HCT116 (cell line): ENCODE measurements at regions not wholly inside any gene's neighbourhood (a gene's known extent, or its start where the extent isn't known, plus 50 kb on each side); places are given as distances from the start of the nearest gene placed in this dataset.

ENCODE experiments used
- ATAC-seq: fragments of 200-7000 bp; cut with Tn5 transposase; 2 replicates; pipeline ENCODE4 v1.9.1; 2020; ENCODE audit warnings: mild to moderate bottlenecking, moderate library complexity
- BruUV-seq: library from RNA; stranded (reverse); fragments of 400-500 nt; replicated peaks from 2 replicates; lab custom pipeline; 2021; lab: Mats Ljungman, UMichigan
- CTCF ChIA-PET: fragments of 300-600 bp; sonication (Branson Sonifier 250); formaldehyde crosslinking; loops from one replicate; lab custom pipeline; 2021; ENCODE audit warnings: antibody characterized with exemption; lab: Charles Lee
- POLR2A ChIA-PET: fragments of 300-600, 350-600 bp; sonication (Branson Sonifier 250); formaldehyde crosslinking; loops from one replicate; lab custom pipeline; 2021; ENCODE audit warnings: antibody characterized with exemption; lab: Charles Lee
- RAD21 ChIA-PET, 2 experiments: fragments of 300-600 bp; sonication (Branson Sonifier 250); formaldehyde crosslinking; loops; one replicate each; lab custom pipeline; 2023; ENCODE audit warnings: low total read pairs in 2 of 2; ENCODE audit not compliant: uncharacterized antibody in 2 of 2, unreplicated experiment in 2 of 2, low non-redundant PET in 1 of 2; lab: Charles Lee
- DNase-seq: peaks from one replicate; pipeline ENCODE4 v3.0.0-alpha.2; 2010; ENCODE audit warnings: low read depth, low spot score
- H2AFZ ChIP-seq: fragments of 200-600 bp; shearing (Covaris generic), sonication (generic); 2 replicates; pipeline ENCODE4 v1.6.1; 2017; ENCODE audit warnings: low read depth, mixed run types, mixed read lengths, antibody characterized with exemption, low read length; ENCODE audit not compliant: poor library complexity, severe bottlenecking
- H3K27ac ChIP-seq: 2 replicates; pipeline ENCODE4 v1.5.1; 2012; ENCODE audit warnings: low read depth, low read length
- H3K27me3 ChIP-seq: fragments of 200-600 bp; sonication (generic); 2 replicates; pipeline ENCODE4 v1.6.1; 2016; ENCODE audit warnings: mixed run types, low read length, mixed read lengths; ENCODE audit not compliant: insufficient read depth
- H3K36me3 ChIP-seq, 2 experiments: fragments of 200-500 bp in 1 of 2; fragments of 200-600 bp in 1 of 2; sonication (Bioruptor generic) in 1 of 2; sonication (generic) in 1 of 2; 2 replicates each; pipeline versions ENCODE4 v1.5.1 to v1.6.1; 2014 to 2016; ENCODE audit warnings: low read length in 2 of 2, inconsistent platforms in 1 of 2, mixed read lengths in 1 of 2, mixed run types in 1 of 2; ENCODE audit not compliant: insufficient read depth in 2 of 2, control insufficient read depth in 1 of 2
- H3K4me1 ChIP-seq, 2 experiments: fragments of 200-600 bp in 1 of 2; sonication (generic) in 1 of 2; 2 replicates each; pipeline versions ENCODE4 v1.5.1 to v1.6.1; 2012 to 2017; ENCODE audit warnings: low read length in 2 of 2, inconsistent platforms in 1 of 2, mild to moderate bottlenecking in 1 of 2, mixed read lengths in 1 of 2, mixed run types in 1 of 2, moderate library complexity in 1 of 2; ENCODE audit not compliant: insufficient read depth in 2 of 2, control insufficient read depth in 1 of 2
- H3K4me2 ChIP-seq: fragments of 200-600 bp; sonication (generic); 2 replicates; pipeline ENCODE4 v1.6.1; 2017; ENCODE audit warnings: mixed run types, low read length, mixed read lengths
- H3K4me3 ChIP-seq, 2 experiments: fragments of 200-600 bp in 1 of 2; sonication (generic) in 1 of 2; replicated peaks in 1 of 2; 2 replicates each; pipeline ENCODE4 v1.5.1; 2011 to 2016; ENCODE audit warnings: low read length in 2 of 2, control low read depth in 1 of 2, low read depth in 1 of 2, mild to moderate bottlenecking in 1 of 2, mixed read lengths in 1 of 2, mixed run types in 1 of 2
- H3K79me2 ChIP-seq: fragments of 200-600 bp; sonication (generic); 2 replicates; pipeline ENCODE4 v1.6.1; 2017; ENCODE audit warnings: mild to moderate bottlenecking, mixed run types, low read length, moderate library complexity, mixed read lengths; ENCODE audit not compliant: insufficient read depth
- H3K9ac ChIP-seq: fragments of 200-600 bp; sonication (generic); 2 replicates; pipeline ENCODE4 v1.6.1; 2016; ENCODE audit warnings: low read length, mixed read lengths
- H3K9me2 ChIP-seq: fragments of 200-600 bp; sonication (generic), shearing (Covaris generic); 2 replicates; pipeline ENCODE4 v1.6.1; 2017; ENCODE audit warnings: mixed run types, mild to moderate bottlenecking, moderate library complexity; ENCODE audit not compliant: insufficient read depth
- H3K9me3 ChIP-seq, 2 experiments: fragments of 200-500 bp in 1 of 2; fragments of 200-600 bp in 1 of 2; sonication (Bioruptor generic) in 1 of 2; sonication (generic) in 1 of 2; 2 replicates each; pipeline ENCODE4 v1.6.1; 2014 to 2017; ENCODE audit warnings: low read length in 2 of 2, mixed read lengths in 2 of 2, inconsistent platforms in 1 of 2, low read depth in 1 of 2, mild to moderate bottlenecking in 1 of 2, mixed run types in 1 of 2, moderate library complexity in 1 of 2; ENCODE audit not compliant: control insufficient read depth in 1 of 2, insufficient read depth in 1 of 2
- H4K20me1 ChIP-seq: fragments of 200-600 bp; sonication (generic), shearing (Covaris generic); 2 replicates; pipeline ENCODE4 v1.6.1; 2017; ENCODE audit warnings: mixed run types, mild to moderate bottlenecking, moderate library complexity; ENCODE audit not compliant: insufficient read depth
- CBX3 ChIP-seq: IDR thresholded peaks from 2 replicates; pipeline ENCODE4 v1.6.1; 2012; ENCODE audit warnings: low read depth
- CTCF ChIP-seq, 3 experiments: fragments of 200-600 bp in 1 of 3; sonication (generic) in 1 of 3; IDR thresholded peaks in 2 of 3; conservative IDR thresholded peaks in 1 of 3; 2 replicates each; pipeline ENCODE4 v1.5.1; 2012 to 2017; ENCODE audit warnings: low read depth in 2 of 3, low read length in 2 of 3, antibody characterized with exemption in 1 of 3, borderline replicate concordance in 1 of 3, control low read depth in 1 of 3, mild to moderate bottlenecking in 1 of 3, mixed read lengths in 1 of 3, mixed run types in 1 of 3, moderate library complexity in 1 of 3; ENCODE audit not compliant: insufficient read depth in 1 of 3
- EGR1 ChIP-seq: IDR thresholded peaks from 2 replicates; pipeline ENCODE4 v1.6.1; 2012; ENCODE audit warnings: low read depth
- EZH2 ChIP-seq: fragments of 200-600 bp; sonication (generic); IDR thresholded peaks from 2 replicates; pipeline ENCODE4 v1.6.1; 2017; ENCODE audit warnings: antibody characterized with exemption, mixed run types
- FOSL1 ChIP-seq: IDR thresholded peaks from 2 replicates; pipeline ENCODE4 v1.6.1; 2012; ENCODE audit warnings: low read depth
- JUND ChIP-seq: IDR thresholded peaks from 2 replicates; pipeline ENCODE4 v1.6.1; 2012
- MAX ChIP-seq: IDR thresholded peaks from 2 replicates; pipeline ENCODE4 v1.6.1; 2012
- POLR2A ChIP-seq: IDR thresholded peaks from 2 replicates; pipeline ENCODE4 v1.7.0; 2011; ENCODE audit warnings: borderline replicate concordance; ENCODE audit not compliant: insufficient read depth, insufficient read length; ENCODE audit errors: extremely low read depth
- POLR2AphosphoS5 ChIP-seq: IDR thresholded peaks from 2 replicates; pipeline ENCODE4 v1.6.1; 2011; ENCODE audit warnings: mild to moderate bottlenecking, low read depth, low read length, moderate library complexity
- REST ChIP-seq: IDR thresholded peaks from 2 replicates; pipeline ENCODE4 v1.6.1; 2012; ENCODE audit warnings: low read depth
- SP1 ChIP-seq: IDR thresholded peaks from 2 replicates; pipeline ENCODE4 v1.6.1; 2012; ENCODE audit warnings: low read depth
- SRF ChIP-seq: IDR thresholded peaks from 2 replicates; pipeline ENCODE4 v1.6.1; 2012; ENCODE audit warnings: low read depth
- TCF7L2 ChIP-seq: IDR thresholded peaks from 2 replicates; pipeline ENCODE4 v1.7.0; 2011; ENCODE audit warnings: borderline replicate concordance, inconsistent platforms; ENCODE audit not compliant: insufficient read depth, insufficient read length; ENCODE audit errors: extremely low read depth
- ZBTB33 ChIP-seq: IDR thresholded peaks from 2 replicates; pipeline ENCODE4 v1.6.1; 2011; ENCODE audit warnings: mild to moderate bottlenecking, low read length, moderate library complexity; ENCODE audit not compliant: insufficient replicate concordance; ENCODE audit errors: extremely low read depth
- intact Hi-C: fragments of 100-400 bp; cut with micrococcal nuclease; formaldehyde crosslinking; loops from 2 replicates; pipeline ENCODE4 v1.10.0; 2022

- ChIA-PET CTCF (no interaction called here), RAD21 (no interaction called here), POLR2A (no interaction called here)
- H2AFZ ChIP-seq = no peak overlapping the region
- no peaks in the 10 kb centered on the region for H4K20me1 ChIP-seq
- H3K9ac ChIP-seq = no peak overlapping the region
- H3K36me3 ChIP-seq = no peaks in the 10 kb centered on the region
- no peak overlapping the region for H3K4me2 ChIP-seq
- BruUV-seq = no TSS peak
- no peaks in the 10 kb centered on the region for H3K9me3 ChIP-seq
- no peaks in the 10 kb centered on the region for H3K27me3 ChIP-seq
- H3K9me2 ChIP-seq = no peaks in the 10 kb centered on the region
- no peaks in the 10 kb centered on the region for H3K79me2 ChIP-seq
- ATAC-seq (no peak), DNase-seq (no peak)
- no peak overlapping the region for H3K4me3 ChIP-seq
- intact Hi-C loops = no loop called here
- no peaks in the 10 kb centered on the region for H3K4me1 ChIP-seq
- no peak for TF ChIP-seq POLR2A
- TF ChIP-seq EGR1 = no peak
- TF ChIP-seq SRF = no peak
- H3K27ac ChIP-seq = no peak overlapping the region
Measured at GRCh38 chr3:30526031-30526430, 80.4 kb upstream of the TGFBR2 start.

GRCh38 chr3:30527186-30527585, 79.2 kb upstream of the TGFBR2 start:
- intact Hi-C loops = no loop called here
- RAD21 ChIA-PET = no interaction called here
- CTCF ChIA-PET = no interaction called here
- POLR2A ChIA-PET = no interaction called here
- no peaks in the 10 kb centered on the region for H4K20me1 ChIP-seq
- BruUV-seq = no TSS peak
- no peaks in the 10 kb centered on the region for H3K4me1 ChIP-seq
- no peak for DNase-seq
- no peaks in the 10 kb centered on the region for H3K27me3 ChIP-seq
- no peak overlapping the region for H3K9ac ChIP-seq
- H3K4me3 ChIP-seq = no peak overlapping the region
- H3K36me3 ChIP-seq = no peaks in the 10 kb centered on the region
- no peak overlapping the region for H3K27ac ChIP-seq
- H3K4me2 ChIP-seq = no peak overlapping the region
- no peak overlapping the region for H2AFZ ChIP-seq
- H3K79me2 ChIP-seq = no peaks in the 10 kb centered on the region
- H3K9me3 ChIP-seq = no peaks in the 10 kb centered on the region
- H3K9me2 ChIP-seq = no peaks in the 10 kb centered on the region
- ATAC-seq = no peak
- TF ChIP-seq JUND (no peak), POLR2AphosphoS5 (no peak), TCF7L2 (no peak), ZBTB33 (no peak), SP1 (no peak), REST (no peak), MAX (no peak), CTCF (IDR thresholded peaks at IDR 0.05 in 2 of 3, conservative IDR thresholded peaks at IDR 0.05 in 1 of 3; ENCODE audit: borderline replicate concordance in 1 of 3, insufficient read depth in 1 of 3, low read depth in 2 of 3, low read length in 2 of 3) (no peak), EZH2 (no peak), SRF (no peak), FOSL1 (no peak), POLR2A (no peak), CBX3 (no peak)
